CD4-positive, alpha-beta T cell (primary cell): ENCODE measurements at regions not wholly inside any gene's neighbourhood (a gene's known extent, or its start where the extent isn't known, plus 50 kb on each side); places are given as distances from the start of the nearest gene placed in this dataset.

Experiments used
- ATAC-seq: fragments of 200-7000 bp; cut with Tn5 transposase; one replicate; pipeline ENCODE4 v1.10.0; 2022; ENCODE audit warnings: mild to moderate bottlenecking; ENCODE audit not compliant: poor library complexity
- CTCF ChIA-PET: fragments of 350-600 bp; sonication (Branson Sonifier 250); formaldehyde crosslinking; loops from one replicate; lab custom pipeline; 2021; ENCODE audit warnings: antibody characterized with exemption, inconsistent platforms; lab: Charles Lee
- POLR2A ChIA-PET: fragments of 350-600 bp; sonication (Branson Sonifier 250); formaldehyde crosslinking; loops from one replicate; lab custom pipeline; 2021; ENCODE audit warnings: antibody characterized with exemption, inconsistent platforms; lab: Charles Lee
- DNase-seq, 14 experiments: peaks; one replicate each; pipeline ENCODE4 v3.0.0-alpha.2; 2013 to 2020; ENCODE audit warnings: mixed read lengths in 2 of 14
- H3K27ac ChIP-seq, 2 donors: one replicate each; pipeline versions ENCODE4 v1.5.1 to v1.7.0; 2013; ENCODE audit warnings: low read length in 2 of 2, low read depth in 1 of 2, mild to moderate bottlenecking in 1 of 2
- H3K27me3 ChIP-seq, 2 experiments: 1 replicate in 1 of 2; 2 replicates in 1 of 2; pipeline versions ENCODE4 v1.6.1 to v1.7.0; 2013; ENCODE audit warnings: low read length in 2 of 2, control low read depth in 1 of 2, mild to moderate bottlenecking in 1 of 2, moderate library complexity in 1 of 2; ENCODE audit not compliant: insufficient read depth in 2 of 2, control insufficient read depth in 1 of 2
- H3K36me3 ChIP-seq: one replicate; pipeline ENCODE4 v1.6.1; 2013; ENCODE audit warnings: low read length, control low read depth; ENCODE audit not compliant: insufficient read depth
- H3K4me1 ChIP-seq: one replicate; pipeline ENCODE4 v1.6.1; 2013; ENCODE audit warnings: low read length, control low read depth; ENCODE audit not compliant: insufficient read depth
- H3K4me3 ChIP-seq: one replicate; pipeline ENCODE4 v1.5.1; 2013; ENCODE audit warnings: mild to moderate bottlenecking, low read length, moderate library complexity
- H3K9me3 ChIP-seq, 2 experiments: 1 replicate in 1 of 2; 2 replicates in 1 of 2; pipeline versions ENCODE4 v1.6.1 to v1.7.0; 2013; ENCODE audit warnings: low read length in 2 of 2, mild to moderate bottlenecking in 2 of 2, control low read depth in 1 of 2, moderate library complexity in 1 of 2; ENCODE audit not compliant: control insufficient read depth in 1 of 2, insufficient read depth in 1 of 2
- H3K27ac Mint-ChIP-seq: one replicate; pipeline ENCODE4 v1.8.0; 2020; ENCODE audit warnings: mixed read lengths
- H3K27me3 Mint-ChIP-seq: one replicate; pipeline ENCODE4 v1.8.0; 2021; ENCODE audit warnings: mixed read lengths
- H3K36me3 Mint-ChIP-seq: one replicate; pipeline ENCODE4 v1.8.0; 2021; ENCODE audit warnings: low read depth, mixed read lengths
- H3K4me1 Mint-ChIP-seq: one replicate; pipeline ENCODE4 v1.8.0; 2021; ENCODE audit warnings: low read depth, mixed read lengths
- H3K4me3 Mint-ChIP-seq: one replicate; pipeline ENCODE4 v1.8.0; 2020; ENCODE audit warnings: mild to moderate bottlenecking, mixed read lengths
- H3K9me3 Mint-ChIP-seq: one replicate; pipeline ENCODE4 v1.8.0; 2020; ENCODE audit warnings: mixed read lengths
- intact Hi-C, 2 experiments: fragments of 100-400 bp; cut with DNase I in 1 of 2; cut with micrococcal nuclease in 1 of 2; formaldehyde crosslinking; loops; one replicate each; pipeline versions ENCODE4 v1.15.1 to v1.9.0; 2023 to 2025; cut with DNase I, micrococcal nuclease
- TF ChIP-seq, protein P1 (sequence below): fragments of 200-600 bp; IDR thresholded peaks from one replicate; pipeline ENCODE4 v1.8.0; 2022; ENCODE audit warnings: antibody characterized with exemption, mild to moderate bottlenecking

DNA sequence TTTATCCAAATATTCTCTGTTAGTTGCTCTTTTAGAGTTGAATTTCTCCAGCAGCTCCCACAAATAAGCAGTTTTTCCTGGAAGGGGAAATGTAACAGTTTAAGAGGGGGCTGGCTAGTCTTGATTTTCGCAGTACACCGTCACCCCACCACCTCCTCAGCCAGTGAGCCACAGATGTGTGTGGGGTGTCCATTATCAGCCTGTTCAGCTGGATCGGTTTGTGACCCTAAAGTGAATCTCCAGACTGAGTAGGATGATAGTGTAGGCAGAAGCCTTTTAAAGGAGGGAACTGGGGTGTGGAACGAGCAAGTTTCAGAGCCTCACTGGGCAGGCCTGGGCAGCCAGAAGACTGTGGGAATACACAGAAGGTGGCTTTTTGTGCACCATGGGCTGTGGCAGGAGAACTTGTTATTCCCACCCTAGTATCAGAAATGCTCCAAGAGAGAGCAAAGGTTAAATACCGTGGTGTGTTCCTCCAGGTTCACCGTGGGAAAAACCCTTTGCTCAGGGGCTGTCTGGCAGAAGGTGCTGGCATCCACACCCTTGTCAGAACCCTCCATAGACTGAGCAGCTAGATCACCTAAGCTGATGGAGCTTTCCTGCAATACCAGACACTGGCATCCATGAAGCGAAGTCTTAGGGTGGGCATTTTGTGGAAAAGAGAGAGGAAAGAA, 230.9 kb upstream of the MOCS1 start:
- no peak overlapping the region for H3K27ac ChIP-seq
- Mint-ChIP-seq H3K27me3 (peaks cover 10% of the 10 kb centered on the region), H3K36me3 (no peaks in the 10 kb centered on the region), H3K9me3 (no peaks in the 10 kb centered on the region), H3K4me3 (no peak overlapping the region), H3K27ac (no peak overlapping the region), H3K4me1 (no peaks in the 10 kb centered on the region)
- no peak overlapping the region for H3K4me3 ChIP-seq
- peaks cover 0 to 8% of the 10 kb centered on the region in 2 experiments for H3K27me3 ChIP-seq
- TF ChIP-seq, protein P1, sequence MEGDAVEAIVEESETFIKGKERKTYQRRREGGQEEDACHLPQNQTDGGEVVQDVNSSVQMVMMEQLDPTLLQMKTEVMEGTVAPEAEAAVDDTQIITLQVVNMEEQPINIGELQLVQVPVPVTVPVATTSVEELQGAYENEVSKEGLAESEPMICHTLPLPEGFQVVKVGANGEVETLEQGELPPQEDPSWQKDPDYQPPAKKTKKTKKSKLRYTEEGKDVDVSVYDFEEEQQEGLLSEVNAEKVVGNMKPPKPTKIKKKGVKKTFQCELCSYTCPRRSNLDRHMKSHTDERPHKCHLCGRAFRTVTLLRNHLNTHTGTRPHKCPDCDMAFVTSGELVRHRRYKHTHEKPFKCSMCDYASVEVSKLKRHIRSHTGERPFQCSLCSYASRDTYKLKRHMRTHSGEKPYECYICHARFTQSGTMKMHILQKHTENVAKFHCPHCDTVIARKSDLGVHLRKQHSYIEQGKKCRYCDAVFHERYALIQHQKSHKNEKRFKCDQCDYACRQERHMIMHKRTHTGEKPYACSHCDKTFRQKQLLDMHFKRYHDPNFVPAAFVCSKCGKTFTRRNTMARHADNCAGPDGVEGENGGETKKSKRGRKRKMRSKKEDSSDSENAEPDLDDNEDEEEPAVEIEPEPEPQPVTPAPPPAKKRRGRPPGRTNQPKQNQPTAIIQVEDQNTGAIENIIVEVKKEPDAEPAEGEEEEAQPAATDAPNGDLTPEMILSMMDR = no peak
- peaks cover 0 to 4% of the 10 kb centered on the region in 2 experiments for H3K9me3 ChIP-seq
- no peaks in the 10 kb centered on the region for H3K36me3 ChIP-seq
- intact Hi-C loops = no loop called here
- CTCF ChIA-PET = no interaction called here
- ATAC-seq (no peak), DNase-seq (no peak)
- no peaks in the 10 kb centered on the region for H3K4me1 ChIP-seq
- POLR2A ChIA-PET = no interaction called here

DNA sequence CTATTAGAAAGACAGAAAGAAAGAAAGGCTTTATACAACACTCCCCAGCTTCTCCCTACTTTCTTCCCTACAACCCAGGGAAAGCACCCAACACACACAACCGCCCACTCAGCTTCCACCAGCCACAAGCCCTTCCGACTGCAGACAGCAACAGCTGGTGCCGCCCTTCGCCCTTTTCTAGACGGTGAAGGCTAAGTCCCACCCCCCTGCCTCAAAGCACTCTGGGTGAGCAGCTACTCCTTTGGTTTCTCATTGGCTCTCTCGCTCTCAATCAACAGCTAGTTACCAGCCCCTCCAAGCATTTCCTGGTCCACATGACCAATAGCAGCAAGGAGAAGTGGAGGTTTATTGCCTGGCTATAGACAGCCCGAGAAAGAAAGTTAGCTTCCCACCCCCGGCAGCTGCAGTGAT, 230.1 kb upstream of the MOCS1 start:
- Mint-ChIP-seq H3K4me1 (no peaks in the 10 kb centered on the region), H3K27me3 (peaks cover 7% of the 10 kb centered on the region), H3K36me3 (no peaks in the 10 kb centered on the region), H3K27ac (no peak overlapping the region), H3K9me3 (no peaks in the 10 kb centered on the region), H3K4me3 (no peak overlapping the region)
- no peaks in the 10 kb centered on the region for H3K9me3 ChIP-seq
- H3K4me1 ChIP-seq = no peaks in the 10 kb centered on the region
- no peak for DNase-seq
- POLR2A ChIA-PET = no interaction called here
- CTCF ChIA-PET = no interaction called here
- intact Hi-C loops = no loop called here
- ATAC-seq = no peak
- no peaks in the 10 kb centered on the region for H3K36me3 ChIP-seq
- no peak overlapping the region for H3K4me3 ChIP-seq
- H3K27ac ChIP-seq = no peak overlapping the region
- TF ChIP-seq, protein P1 = no peak
- peaks cover 0 to 8% of the 10 kb centered on the region in 2 experiments for H3K27me3 ChIP-seq

DNA sequence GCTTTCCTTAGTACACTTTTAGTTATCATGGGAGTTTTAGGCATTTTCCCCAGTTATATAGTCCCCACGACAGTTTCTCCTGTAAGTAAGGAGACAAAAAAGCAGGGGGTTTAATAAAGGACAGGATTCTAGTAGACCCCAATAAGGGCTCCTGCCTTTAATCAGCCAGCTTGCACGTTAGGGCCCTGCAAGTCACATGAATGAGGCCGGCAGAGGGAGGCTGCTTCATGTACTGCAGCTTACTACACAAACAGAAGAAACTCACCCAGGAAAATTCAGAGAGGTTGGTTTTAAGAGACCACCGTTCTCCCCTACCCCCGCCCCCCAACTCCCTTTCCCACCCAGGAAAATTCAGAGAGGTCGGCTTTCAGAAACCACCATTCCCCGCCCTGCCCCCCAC, 229.7 kb upstream of the MOCS1 start:
- Mint-ChIP-seq H3K27ac (no peak overlapping the region), H3K4me1 (no peaks in the 10 kb centered on the region), H3K9me3 (no peaks in the 10 kb centered on the region), H3K27me3 (peaks cover 6% of the 10 kb centered on the region), H3K4me3 (no peak overlapping the region), H3K36me3 (no peaks in the 10 kb centered on the region)
- ChIA-PET POLR2A (no interaction called here), CTCF (no interaction called here)
- no peak overlapping the region for H3K27ac ChIP-seq
- intact Hi-C loops = no loop called here
- H3K4me1 ChIP-seq = no peaks in the 10 kb centered on the region
- peaks cover 0 to 8% of the 10 kb centered on the region in 2 experiments for H3K27me3 ChIP-seq
- no peak for ATAC-seq
- no peak overlapping the region for H3K4me3 ChIP-seq
- DNase-seq = no peak
- TF ChIP-seq, protein P1 = no peak
- no peaks in the 10 kb centered on the region for H3K9me3 ChIP-seq
- H3K36me3 ChIP-seq = no peaks in the 10 kb centered on the region
